GM23248 (cell line): ENCODE measurements at regions not wholly inside any gene's neighbourhood (a gene's known extent, or its start where the extent isn't known, plus 50 kb on each side); places are given as distances from the start of the nearest gene placed in this dataset.
"Not testable (repeated sequence)": the region's sequence is repeated elsewhere in the genome, so short reads cannot be mapped to it uniquely, and the experiment has no call there.

Experiments
- EZH2 ChIP-seq: fragments of 200-600 bp; sonication (generic); IDR thresholded peaks from 2 replicates; pipeline ENCODE4 v1.6.1; 2018; ENCODE audit warnings: antibody characterized with exemption, mild to moderate bottlenecking; ENCODE audit not compliant: insufficient read depth, poor library complexity, severe bottlenecking
- EZH2phosphoT487 ChIP-seq: fragments of 200-600 bp; sonication (generic); IDR thresholded peaks from 2 replicates; pipeline ENCODE4 v1.6.1; 2018; ENCODE audit warnings: antibody characterized with exemption, moderate library complexity, mild to moderate bottlenecking, low read depth; ENCODE audit not compliant: insufficient read depth

GRCh38 chr6:102722086-102722485, 1328.6 kb downstream of the GRIK2 start:
- not testable (repeated sequence) for TF ChIP-seq EZH2, EZH2phosphoT487
